Left ventricle myocardium inferior (tissue), 1 donor: ENCODE measurements at regions not wholly inside any gene's neighbourhood (a gene's known extent, or its start where the extent isn't known, plus 50 kb on each side); places are given as distances from the start of the nearest gene placed in this dataset.

ENCODE experiments used
- DNase-seq: peaks from one replicate; pipeline ENCODE4 v3.0.0-alpha.2; 2020
- H3K27ac ChIP-seq: fragments of 200-600 bp; replicated peaks from 2 replicates; pipeline ENCODE4 v1.8.0; 2021
- H3K27me3 ChIP-seq: fragments of 200-600 bp; 2 replicates; pipeline ENCODE4 v1.8.0; 2021; ENCODE audit warnings: low read depth
- H3K36me3 ChIP-seq: fragments of 200-600 bp; 2 replicates; pipeline ENCODE4 v1.8.0; 2021
- H3K4me1 ChIP-seq: fragments of 200-600 bp; 2 replicates; pipeline ENCODE4 v1.8.0; 2021
- H3K4me3 ChIP-seq: fragments of 200-600 bp; 2 replicates; pipeline ENCODE4 v1.8.0; 2021; ENCODE audit warnings: mild to moderate bottlenecking, moderate library complexity
- H3K9me3 ChIP-seq: fragments of 200-600 bp; replicated peaks from 2 replicates; pipeline ENCODE4 v1.8.0; 2021
- CTCF ChIP-seq: fragments of 200-600 bp; IDR thresholded peaks from 2 replicates; pipeline ENCODE4 v1.8.0; 2021; ENCODE audit warnings: antibody characterized with exemption, mild to moderate bottlenecking, borderline replicate concordance
- intact Hi-C: fragments of 100-400 bp; cut with micrococcal nuclease; formaldehyde crosslinking; loops from one replicate; pipeline ENCODE4 v1.11.0; 2022
- donor health status: DM: no; HTN: yes; CAD: no; lungs with severe emphysema.

- Histone ChIP-seq H3K27me3 (no peaks in the 10 kb centered on the region), H3K9me3 (no peaks in the 10 kb centered on the region), H3K27ac (no peak overlapping the region), H3K4me3 (no peak overlapping the region), H3K36me3 (no peaks in the 10 kb centered on the region), H3K4me1 (peaks cover 10% of the 10 kb centered on the region)
- intact Hi-C loops, result no loop called here
- TF ChIP-seq CTCF, result no peak
- DNase-seq, result no peak
Observed at GRCh38 chr5:67262956-67263355, 66.4 kb upstream of the CD180 start.

GRCh38 chr5:67262206-67262605 lies 65.6 kb upstream of the CD180 start:
- peaks cover 2% of the 10 kb centered on the region for H3K4me1 ChIP-seq
- H3K27ac ChIP-seq, result no peak overlapping the region
- no peak overlapping the region for H3K4me3 ChIP-seq
- intact Hi-C loops, result no loop called here
- H3K9me3 ChIP-seq, result no peaks in the 10 kb centered on the region
- no peak for DNase-seq
- H3K36me3 ChIP-seq, result no peaks in the 10 kb centered on the region
- no peaks in the 10 kb centered on the region for H3K27me3 ChIP-seq
- no peak for TF ChIP-seq CTCF

- DNase-seq, result no peak
- H3K27ac ChIP-seq, result no peak overlapping the region
- H3K4me3 ChIP-seq, result no peak overlapping the region
- no peaks in the 10 kb centered on the region for H3K9me3 ChIP-seq
- no peak for TF ChIP-seq CTCF
- no peaks in the 10 kb centered on the region for H3K27me3 ChIP-seq
- intact Hi-C loops, result no loop called here
- no peaks in the 10 kb centered on the region for H3K4me1 ChIP-seq
- H3K36me3 ChIP-seq, result no peaks in the 10 kb centered on the region
Observed at GRCh38 chr5:67259548-67260215, 63.1 kb upstream of the CD180 start.

- H3K27me3 ChIP-seq, result no peaks in the 10 kb centered on the region
- no peak for TF ChIP-seq CTCF
- H3K4me1 ChIP-seq, result no peaks in the 10 kb centered on the region
- peaks cover 1% of the 10 kb centered on the region for H3K9me3 ChIP-seq
- H3K36me3 ChIP-seq, result no peaks in the 10 kb centered on the region
- H3K27ac ChIP-seq, result no peak overlapping the region
- no peak overlapping the region for H3K4me3 ChIP-seq
- no peak for DNase-seq
- intact Hi-C loops, result no loop called here
Observed at GRCh38 chr5:67257500-67257899, 60.9 kb upstream of the CD180 start.

- Histone ChIP-seq H3K9me3 (peaks cover 5% of the 10 kb centered on the region), H3K27me3 (no peaks in the 10 kb centered on the region), H3K27ac (no peak overlapping the region), H3K4me3 (no peak overlapping the region), H3K4me1 (no peaks in the 10 kb centered on the region), H3K36me3 (no peaks in the 10 kb centered on the region)
- intact Hi-C loops, result no loop called here
- no peak for DNase-seq
- no peak for TF ChIP-seq CTCF
Observed at GRCh38 chr5:67257077-67257476, 60.5 kb upstream of the CD180 start.

- Histone ChIP-seq H3K4me3 (no peak overlapping the region), H3K27me3 (no peaks in the 10 kb centered on the region), H3K4me1 (no peaks in the 10 kb centered on the region), H3K9me3 (peaks cover 5% of the 10 kb centered on the region), H3K36me3 (no peaks in the 10 kb centered on the region), H3K27ac (no peak overlapping the region)
- DNase-seq, result no peak
- no peak for TF ChIP-seq CTCF
- intact Hi-C loops, result no loop called here
Observed at GRCh38 chr5:67255881-67256280, 59.3 kb upstream of the CD180 start.
